GM19467 (cell line): ENCODE measurements at regions not wholly inside any gene's neighbourhood (a gene's known extent, or its start where the extent isn't known, plus 50 kb on each side); places are given as distances from the start of the nearest gene placed in this dataset.

Experiments used
- ATAC-seq: cut with Tn5 transposase; IDR thresholded peaks from one replicate; pipeline ENCODE4 v1.9.1; 2021; ENCODE audit warnings: mild to moderate bottlenecking, moderate library complexity; ENCODE audit not compliant: unreplicated experiment

DNA sequence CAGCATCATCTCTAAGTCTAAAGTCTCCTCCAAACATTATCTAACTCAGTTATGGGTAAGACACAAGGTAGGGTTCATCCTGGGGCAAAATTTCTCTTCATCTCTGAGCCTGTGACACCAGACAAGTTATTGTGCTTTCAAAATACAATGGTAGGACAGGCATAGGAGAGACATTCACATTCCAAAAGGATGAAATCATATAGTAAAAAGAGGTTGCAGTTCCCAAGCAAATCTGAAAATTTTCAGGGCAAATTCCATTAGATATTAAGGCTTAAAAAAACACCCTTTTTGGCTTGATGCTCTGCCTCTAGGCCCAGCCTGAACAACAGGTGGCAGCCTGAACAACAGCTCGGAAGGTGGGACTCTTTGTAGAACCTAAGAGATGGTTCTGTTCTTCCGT is 448.3 kb upstream of the SLIT2 start:
- ATAC-seq, result no peak

DNA sequence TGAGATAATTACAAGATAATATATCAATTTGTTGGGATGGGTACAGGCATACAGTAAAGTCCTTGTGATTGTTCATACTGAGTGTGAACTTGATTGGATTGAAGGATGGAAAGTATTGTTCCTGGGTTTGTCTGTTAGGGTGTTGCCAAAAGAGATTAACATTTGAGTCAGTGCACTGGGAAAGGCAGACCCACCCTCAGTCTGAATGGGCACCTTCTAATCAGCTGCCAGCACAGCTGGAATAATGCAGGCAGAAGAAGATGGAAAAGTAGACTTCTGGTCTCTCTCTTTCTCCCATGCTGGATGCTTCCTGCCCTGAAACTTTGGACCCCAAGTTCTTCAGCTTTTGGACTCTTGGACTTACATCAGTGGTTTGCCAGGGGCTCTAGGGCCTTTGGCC is 457.9 kb upstream of the SLIT2 start:
- ATAC-seq, result no peak

DNA sequence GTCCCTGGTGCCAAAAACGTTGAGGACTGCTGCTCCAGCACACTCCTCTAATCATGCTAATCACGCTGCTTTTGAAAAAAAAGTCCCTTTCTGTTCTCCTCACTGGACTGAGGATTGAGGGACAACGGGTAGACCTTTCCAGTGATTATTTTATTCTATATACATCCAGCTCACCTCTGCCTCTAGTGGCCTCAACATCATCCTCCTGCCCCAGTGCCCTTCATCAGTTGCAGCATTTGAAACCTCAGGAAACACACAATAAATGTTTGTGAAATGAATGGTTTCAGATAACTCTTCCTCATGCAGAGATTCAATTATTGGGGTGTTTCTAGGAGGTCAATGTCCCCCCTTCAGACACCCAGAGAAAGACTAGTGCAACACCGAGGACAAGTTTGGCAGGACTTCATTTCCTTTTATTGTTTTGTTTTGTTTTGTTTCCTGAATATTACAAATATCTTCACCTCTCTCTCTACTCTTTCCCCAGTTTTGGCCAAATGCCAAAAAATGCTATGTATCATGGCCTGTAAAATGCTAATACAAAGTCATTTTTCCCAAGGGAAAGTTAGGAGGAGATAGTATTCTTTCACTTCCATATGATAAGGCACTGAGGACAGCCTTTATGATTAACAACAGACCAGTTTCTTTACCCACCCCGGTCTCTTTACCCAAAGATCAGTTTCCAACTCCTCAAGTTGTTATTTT is 460.1 kb upstream of the SLIT2 start:
- ATAC-seq, result no peak

DNA sequence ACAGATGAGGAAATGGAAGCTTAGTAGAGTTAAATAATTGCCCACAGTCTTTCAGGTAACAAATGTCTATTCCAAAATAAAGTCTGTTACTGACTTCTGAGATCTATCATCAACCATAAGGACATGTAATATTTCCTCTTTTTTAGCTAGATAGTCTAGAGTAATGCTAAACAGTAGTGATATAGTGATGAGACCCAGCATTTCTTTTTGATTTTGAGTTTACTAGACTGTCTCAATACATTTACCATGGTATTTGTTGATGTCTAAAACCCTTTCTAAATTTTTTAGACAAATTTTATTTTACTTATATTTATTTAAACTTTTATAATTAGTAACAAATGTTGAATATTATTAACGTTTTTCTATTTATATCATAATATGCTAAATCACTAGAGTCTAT is 465.1 kb upstream of the SLIT2 start:
- no peak for ATAC-seq

DNA sequence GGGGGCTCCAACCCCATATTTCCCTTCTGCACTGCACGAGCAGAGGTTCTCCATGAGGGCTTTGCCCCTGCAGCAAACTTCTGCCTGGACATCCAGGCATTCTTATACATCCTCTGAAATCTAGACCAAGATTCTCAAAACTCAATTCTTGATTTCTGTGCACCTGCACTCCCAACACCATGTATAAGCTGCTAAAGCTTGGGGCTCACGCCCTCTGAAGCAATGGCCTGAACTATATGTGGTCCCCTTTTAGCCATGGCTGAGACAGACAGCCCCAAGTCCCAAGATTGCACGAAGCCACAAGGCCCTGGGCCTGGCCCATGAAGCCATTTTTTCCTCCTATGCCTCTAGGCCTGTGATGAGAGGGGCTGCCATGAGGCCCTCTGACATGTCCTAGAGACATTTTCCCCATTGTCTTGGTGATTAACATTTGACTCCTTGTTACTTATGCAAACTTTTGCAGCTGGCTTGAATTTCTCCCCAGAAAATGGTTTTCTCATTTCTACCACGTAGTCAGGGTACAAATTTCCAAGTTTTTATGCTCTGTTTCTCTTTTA is 468.0 kb upstream of the SLIT2 start:
- ATAC-seq, result no peak

DNA sequence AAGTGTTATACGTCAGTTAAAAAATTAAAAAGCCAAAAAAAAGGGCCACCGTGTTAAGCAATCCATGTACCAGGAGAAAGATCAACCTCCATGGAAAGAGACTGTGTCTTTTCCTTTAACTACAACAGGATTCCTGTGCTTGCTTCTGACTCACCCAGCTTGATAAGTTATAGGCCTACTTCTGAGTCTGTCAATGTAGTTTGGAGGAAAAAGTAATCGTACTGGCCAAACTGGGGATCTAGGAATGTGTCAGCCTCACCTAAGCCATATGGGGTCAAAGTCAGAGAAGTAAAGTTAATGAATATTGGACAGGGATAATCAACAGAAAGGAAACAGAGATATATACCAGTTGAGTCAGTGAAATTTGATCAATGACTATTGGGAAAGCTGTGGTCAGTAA is 470.8 kb upstream of the SLIT2 start:
- ATAC-seq, result no peak

DNA sequence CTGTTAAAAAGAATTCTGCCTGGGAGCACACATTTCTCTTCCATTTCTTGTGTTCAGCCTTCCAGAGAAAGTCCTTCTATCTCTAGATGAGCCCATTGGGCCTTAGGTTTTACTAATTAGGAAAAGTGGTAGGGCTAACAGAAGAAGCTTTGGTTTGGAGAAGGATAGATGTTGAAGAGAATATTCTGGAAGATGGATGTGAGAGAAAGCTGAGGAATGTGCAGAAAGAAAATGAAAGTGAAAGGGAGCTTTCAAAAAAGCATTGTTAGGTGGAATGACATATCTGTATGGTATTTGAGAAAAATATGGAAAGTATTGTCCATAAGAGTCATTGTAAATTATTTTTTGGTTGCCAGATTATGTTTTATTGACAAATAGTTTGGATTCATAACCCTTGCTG is 474.8 kb upstream of the SLIT2 start:
- no peak for ATAC-seq

GRCh38 chr4:19776021-19776459 is 475.7 kb upstream of the SLIT2 start:
- no peak for ATAC-seq

DNA sequence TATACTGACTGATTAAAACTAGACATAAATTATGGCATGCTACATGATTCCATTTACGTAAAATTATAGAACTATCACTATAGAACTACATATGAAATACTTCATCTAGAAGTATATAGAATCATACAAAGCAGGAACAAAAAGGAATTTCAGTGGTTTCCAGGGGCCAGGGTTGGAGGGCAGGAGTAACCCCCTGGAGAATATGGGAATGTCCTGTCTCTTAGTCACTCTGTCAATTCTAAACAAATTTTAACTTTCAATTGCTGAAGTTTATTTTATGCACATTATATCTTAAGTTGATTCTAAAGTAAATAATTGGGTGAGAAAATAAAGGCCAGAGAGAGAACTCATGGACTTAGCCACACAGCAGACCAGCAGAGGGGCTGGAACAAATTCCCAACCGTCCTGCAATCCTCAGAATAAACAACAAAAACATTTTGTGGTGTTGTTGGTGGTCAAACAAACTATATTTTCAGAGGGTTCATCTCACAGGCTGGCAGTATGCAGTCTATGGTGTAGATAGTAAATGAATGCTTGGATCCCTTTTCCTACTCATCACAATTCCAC is 476.9 kb upstream of the SLIT2 start:
- ATAC-seq, result no peak

- no peak for ATAC-seq
Observed at GRCh38 chr4:19772581-19772980, 479.1 kb upstream of the SLIT2 start.

- no peak for ATAC-seq
Observed at GRCh38 chr4:19756661-19757060, 495.0 kb upstream of the SLIT2 start.

GRCh38 chr4:19752599-19752998 is 499.1 kb upstream of the SLIT2 start:
- no peak for ATAC-seq

DNA sequence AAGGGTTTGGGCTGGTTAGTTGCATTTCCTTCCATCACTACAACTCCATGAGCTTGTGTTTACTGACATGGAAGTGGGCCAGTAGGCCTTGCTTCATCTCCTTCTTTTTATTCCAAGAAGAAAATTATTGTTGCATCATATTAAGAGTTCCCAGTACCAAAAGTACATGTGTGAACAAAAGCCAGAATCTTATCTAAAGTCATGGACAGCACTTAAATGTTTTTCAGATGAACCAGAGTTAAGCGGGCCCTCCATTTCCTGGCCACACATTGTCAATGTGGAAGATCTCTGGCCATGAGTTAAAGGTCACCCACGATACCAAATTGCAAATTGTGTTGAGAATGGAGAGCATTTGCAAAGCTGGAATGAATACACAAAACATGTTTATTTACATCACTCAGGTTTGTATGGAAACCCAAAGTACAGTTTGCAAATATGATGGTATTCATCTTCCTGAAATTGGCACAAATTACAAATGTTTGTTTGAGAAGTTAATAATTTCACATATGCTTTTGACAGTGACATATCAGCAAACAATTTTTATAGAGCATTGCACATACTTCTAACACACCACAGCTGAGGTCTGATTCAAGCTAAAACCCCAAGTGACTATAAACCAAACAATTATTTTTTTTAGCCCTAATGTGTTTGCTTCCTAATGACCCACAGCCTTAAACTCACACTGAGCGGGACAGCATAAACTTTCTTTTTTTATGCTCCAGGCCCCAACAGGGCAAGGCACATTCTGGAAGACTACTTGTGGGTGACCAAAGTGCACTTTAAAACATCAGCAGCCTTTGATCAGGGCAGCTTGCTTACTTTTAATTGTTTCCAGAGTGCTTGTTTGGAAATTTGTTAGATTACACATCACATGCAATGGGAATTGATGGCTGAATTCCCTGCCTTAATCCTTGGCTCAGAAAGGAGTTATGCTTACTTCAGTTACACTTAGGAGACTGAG is 502.9 kb upstream of the SLIT2 start:
- ATAC-seq, result no peak

- no peak for ATAC-seq
Observed at GRCh38 chr4:19746377-19746776, 505.3 kb upstream of the SLIT2 start.

DNA sequence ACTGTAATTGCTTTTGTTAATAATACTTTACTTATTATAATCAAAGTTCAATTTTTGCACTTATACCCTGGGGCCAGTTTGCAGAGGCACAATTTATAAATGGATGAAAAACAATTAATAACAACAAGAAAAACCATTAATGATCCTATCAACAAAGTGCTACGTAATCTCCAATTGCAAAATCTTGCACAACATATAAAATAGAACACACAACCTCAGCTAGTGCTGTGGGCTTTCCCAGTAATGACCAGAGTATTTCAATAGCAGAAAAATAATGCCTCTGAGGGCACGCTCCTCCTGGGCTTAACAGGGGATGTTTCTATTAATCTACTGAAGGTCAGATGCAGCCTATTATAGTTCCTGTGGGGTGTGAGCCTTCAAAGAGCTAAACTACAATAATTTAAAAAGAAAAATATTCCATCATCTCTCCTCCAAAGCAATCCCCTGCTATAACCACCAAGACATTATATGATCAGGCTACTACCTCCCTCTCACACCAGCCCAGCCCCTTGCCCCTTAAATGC is 508.5 kb upstream of the SLIT2 start:
- ATAC-seq, result no peak

- ATAC-seq, result no peak
Observed at GRCh38 chr4:19739101-19739651, 512.5 kb upstream of the SLIT2 start.

- ATAC-seq, result no peak
Observed at GRCh38 chr4:19736968-19737756, 514.5 kb upstream of the SLIT2 start.

DNA sequence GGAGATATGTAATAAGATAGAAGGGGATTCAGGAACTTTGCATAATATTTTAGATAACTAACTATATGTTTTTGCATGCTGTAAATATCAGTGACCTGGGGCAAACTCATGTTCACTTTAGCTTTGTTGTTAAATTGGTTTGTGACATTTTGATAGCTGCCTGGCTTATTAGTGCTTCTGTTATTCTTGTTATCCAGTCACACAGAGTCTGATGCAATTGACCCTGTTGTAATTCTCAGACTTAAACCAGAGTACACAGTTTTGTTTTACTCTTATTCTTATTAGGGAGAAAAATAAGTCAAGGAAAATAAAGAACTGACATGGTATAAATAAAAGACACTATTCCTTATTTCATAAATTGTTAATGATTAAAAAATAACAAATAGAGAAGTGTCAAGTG is 516.7 kb upstream of the SLIT2 start:
- ATAC-seq, result no peak

GRCh38 chr4:19729886-19730651 is 521.6 kb upstream of the SLIT2 start:
- no peak for ATAC-seq
